ENCODE measurements at regions not wholly inside any gene's neighbourhood (a gene's known extent, or its start where the extent isn't known, plus 50 kb on each side); places are given as distances from the start of the nearest gene placed in this dataset.

- H3K4me3 ChIP-seq = no peak overlapping the region
- 7 to 25% methylated on average over 9 of the region's 9 CpGs for WGBS, 2 donors
- no peak for DNase-seq
- no peaks in the 10 kb centered on the region for H3K36me3 ChIP-seq
- TF ChIP-seq CTCF (IDR thresholded peaks at IDR 0.05) = peak; percentile 7 to 58 (median 32)
- no peak for TF ChIP-seq POLR2AphosphoS5 (IDR thresholded peaks at IDR 0.05)
- peaks cover 0 to 31% (median 20%) of the 10 kb centered on the region in 4 donors for H3K4me1 ChIP-seq
- H3K27ac ChIP-seq = peak overlapping the region in 1 of 4 donors; percentile 43
- no peaks in the 10 kb centered on the region for H3K9me3 ChIP-seq
- intact Hi-C loops (cut with DNase I) = loop anchor here (2.0 kb wide), 1 partner anchor 483 kb away; no protein-coding TSS in a partner anchor
- H3K27me3 ChIP-seq = no peaks in the 10 kb centered on the region
Observed at GRCh38 chr4:71229477-71230270, 109.1 kb upstream of the SLC4A4 start.

GRCh38 chr4:71230271-71231128 lies 108.3 kb upstream of the SLC4A4 start:
- H3K36me3 ChIP-seq = no peaks in the 10 kb centered on the region
- 12 to 54% methylated on average over 11 of the region's 11 CpGs for WGBS, 2 donors

GRCh38 chr4:71231129-71232055 lies 107.4 kb upstream of the SLC4A4 start:
- Histone ChIP-seq H3K27me3 (no peaks in the 10 kb centered on the region), H3K27ac (peak overlapping the region in 3 of 4 donors; percentile 26 to 43 (median 29)), H3K4me3 (no peak overlapping the region), H3K36me3 (no peaks in the 10 kb centered on the region), H3K4me1 (peaks cover 0 to 31% (median 20%) of the 10 kb centered on the region in 4 donors), H3K9me3 (no peaks in the 10 kb centered on the region)
- DNase-seq = peak; percentile 75
- 20 to 56% methylated on average over 14 of the region's 14 CpGs for WGBS, 2 donors
- intact Hi-C loops (cut with DNase I) = loop anchor here (2.0 kb wide), 1 partner anchor 481 kb away; no protein-coding TSS in a partner anchor
- no peak for TF ChIP-seq CTCF (IDR thresholded peaks at IDR 0.05)
- no peak for TF ChIP-seq POLR2A (IDR thresholded peaks at IDR 0.05)
- no peak for TF ChIP-seq POLR2AphosphoS5 (IDR thresholded peaks at IDR 0.05)
- no peak for TF ChIP-seq EP300 (IDR thresholded peaks at IDR 0.05)

More at GRCh38 chr4:71230271-71231128, 108.3 kb upstream of the SLC4A4 start:
- Histone ChIP-seq H3K4me1 (peaks cover 0 to 31% (median 20%) of the 10 kb centered on the region in 4 donors), H3K27ac (peak overlapping the region in 3 of 4 donors; percentile 26 to 43 (median 29)), H3K9me3 (no peaks in the 10 kb centered on the region), H3K4me3 (no peak overlapping the region), H3K27me3 (no peaks in the 10 kb centered on the region)
- TF ChIP-seq EP300 (IDR thresholded peaks at IDR 0.05) (no peak), POLR2A (IDR thresholded peaks at IDR 0.05) (no peak), POLR2AphosphoS5 (IDR thresholded peaks at IDR 0.05) (no peak), CTCF (IDR thresholded peaks at IDR 0.05) (no peak)
- intact Hi-C loops (cut with DNase I) = loop anchor here (2.0 kb wide), 1 partner anchor 482 kb away; no protein-coding TSS in a partner anchor
- no peak for DNase-seq

GRCh38 chr4:71232056-71232430 lies 106.8 kb upstream of the SLC4A4 start:
- no peak for DNase-seq
- no peaks in the 10 kb centered on the region for H3K36me3 ChIP-seq
- no peak overlapping the region for H3K4me3 ChIP-seq
- H3K27ac ChIP-seq = peak overlapping the region in 2 of 4 donors; percentile 19 to 43
- H3K4me1 ChIP-seq = peaks cover 0 to 31% (median 20%) of the 10 kb centered on the region in 4 donors
- intact Hi-C loops (cut with DNase I) = no loop called here
- TF ChIP-seq CTCF (IDR thresholded peaks at IDR 0.05) (no peak), POLR2A (IDR thresholded peaks at IDR 0.05) (no peak), EP300 (IDR thresholded peaks at IDR 0.05) (no peak), POLR2AphosphoS5 (IDR thresholded peaks at IDR 0.05) (no peak)
- H3K27me3 ChIP-seq = no peaks in the 10 kb centered on the region
- H3K9me3 ChIP-seq = no peaks in the 10 kb centered on the region
- 81 to 84% methylated on average over 1 of the region's 1 CpG for WGBS, 2 donors
